NOMO-1 (cell line): ENCODE measurements at regions not wholly inside any gene's neighbourhood (a gene's known extent, or its start where the extent isn't known, plus 50 kb on each side); places are given as distances from the start of the nearest gene placed in this dataset.
"Not testable (repeated sequence)": the region's sequence is repeated elsewhere in the genome, so short reads cannot be mapped to it uniquely, and the experiment has no call there.

Source experiments
- DNase-seq, 2 experiments: peaks; one replicate each; lab custom pipeline; 2025; ENCODE audit not compliant: unreplicated experiment in 2 of 2; lab: John Stamatoyannopoulos, UW

DNA sequence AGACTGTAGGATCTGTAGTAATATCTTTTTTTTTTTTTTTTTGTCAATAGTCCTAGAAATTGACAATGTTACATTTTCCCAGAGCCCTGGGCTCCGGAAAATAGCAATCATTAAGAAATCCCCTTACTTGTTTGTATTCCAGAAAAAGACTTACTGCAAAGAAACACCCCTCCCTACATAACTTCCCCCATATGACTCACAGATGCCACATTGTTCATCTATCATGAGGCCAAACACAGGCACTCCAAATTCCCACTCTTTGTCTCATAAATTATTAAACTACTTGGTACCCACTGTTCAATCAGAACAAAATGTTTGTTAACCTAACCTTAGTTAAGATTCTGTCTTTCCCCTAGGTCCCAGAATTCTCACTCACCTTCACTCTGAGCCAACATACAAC lies 53.5 kb downstream of the TEX51 start:
- DNase-seq: no peak

DNA sequence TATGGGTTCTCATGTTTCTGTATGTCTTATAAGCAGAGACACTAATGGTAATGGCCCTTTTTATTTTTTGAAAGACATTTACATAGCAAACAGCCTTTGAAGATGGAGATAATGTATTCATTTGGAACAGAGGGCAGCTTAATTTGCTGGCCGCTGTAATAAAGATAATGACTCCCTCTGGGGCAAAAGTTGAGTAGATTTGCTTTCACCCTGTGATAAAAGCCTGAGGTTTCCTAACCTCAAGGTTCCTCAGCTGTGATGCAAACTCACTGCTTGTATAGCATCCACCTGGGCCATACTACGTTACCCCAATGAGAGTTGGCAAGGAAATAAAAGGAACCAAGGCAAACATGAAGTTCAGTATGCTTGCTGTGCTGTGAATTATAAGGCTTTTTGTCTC lies 54.8 kb downstream of the TEX51 start:
- no peak for DNase-seq

GRCh38 chr2:126954831-126955230 lies 56.1 kb downstream of the TEX51 start:
- DNase-seq: no peak

- not testable (repeated sequence) for DNase-seq
Observed at GRCh38 chr2:126956773-126957172, 58.1 kb downstream of the TEX51 start.

DNA sequence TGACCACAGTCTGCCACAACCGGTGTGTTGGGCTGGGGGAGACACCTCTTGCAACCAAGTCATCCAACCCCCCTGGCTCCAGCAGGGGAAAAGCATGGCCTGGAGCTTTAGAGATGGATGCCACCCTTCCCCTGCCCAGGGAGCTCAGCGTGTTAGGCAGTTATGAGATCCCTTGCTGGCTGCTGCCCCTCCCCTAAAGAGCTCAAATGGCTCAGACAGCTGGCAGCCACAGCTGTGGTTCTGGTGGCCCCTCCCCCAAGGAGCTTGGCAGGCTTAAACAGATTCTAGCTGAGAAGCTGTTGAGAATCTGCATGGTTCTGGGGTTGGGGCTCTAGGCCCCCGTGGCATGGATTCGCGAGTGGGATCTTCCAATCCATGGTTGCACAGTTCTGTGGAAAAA lies 64.7 kb downstream of the TEX51 start:
- no peak for DNase-seq

DNA sequence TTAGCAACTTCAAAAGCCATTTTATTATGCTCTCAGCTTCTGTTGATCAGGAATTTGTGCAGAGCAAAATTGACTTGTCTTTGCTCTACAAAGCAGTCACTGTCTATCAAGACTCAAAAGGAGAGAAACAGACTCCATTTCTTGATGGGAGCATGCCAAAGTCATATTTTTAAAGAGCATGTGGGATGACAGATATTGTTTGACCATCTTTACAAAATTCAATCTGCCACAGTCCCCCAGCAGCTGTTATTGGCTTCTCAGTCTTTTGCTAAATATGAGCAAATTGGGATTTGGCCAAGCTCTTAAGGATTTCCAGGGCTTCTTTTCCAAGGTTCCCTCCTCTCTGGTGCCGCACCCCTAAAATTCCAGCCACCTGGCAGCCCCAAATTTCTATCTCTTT lies 67.9 kb downstream of the TEX51 start:
- DNase-seq: no peak

- DNase-seq: no peak
Observed at GRCh38 chr2:126970583-126970982, 71.9 kb downstream of the TEX51 start.

DNA sequence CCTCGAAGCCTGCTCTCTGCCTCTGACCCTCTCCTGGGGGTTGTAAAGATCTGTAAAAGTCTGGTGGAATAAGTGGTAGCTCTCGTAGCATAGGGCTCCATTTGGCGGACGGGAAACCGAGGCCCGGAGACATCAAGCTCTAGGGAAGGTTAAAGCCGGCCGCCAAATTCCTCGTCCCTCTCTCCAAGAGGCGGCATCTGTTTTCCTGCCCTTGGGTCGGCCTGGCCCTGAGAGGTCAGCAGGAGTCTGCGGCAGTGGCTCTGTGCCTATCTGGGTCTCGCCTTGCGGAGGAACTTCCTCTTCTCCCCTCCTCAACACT lies 72.4 kb downstream of the TEX51 start:
- no peak for DNase-seq

- DNase-seq: peak; percentile 75 to 76
Observed at GRCh38 chr2:126971481-126972278, 73.0 kb downstream of the TEX51 start.

DNA sequence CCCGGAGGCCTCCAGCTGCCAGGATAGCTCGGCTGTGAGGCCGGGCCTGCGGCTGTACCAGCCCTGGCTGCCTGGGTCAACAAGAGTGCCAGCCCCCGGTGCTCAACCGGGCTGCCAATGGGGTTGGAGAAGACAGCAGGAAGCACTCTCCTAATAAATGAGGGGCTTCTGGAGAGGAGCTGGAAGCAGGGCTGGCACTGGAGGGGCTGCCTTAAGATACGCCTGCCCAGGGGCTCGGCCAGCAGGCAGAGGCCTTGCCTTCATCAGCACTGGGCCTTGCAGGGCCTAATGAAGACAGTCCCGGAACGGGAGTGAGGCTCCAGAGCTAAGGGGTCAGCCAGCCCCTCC lies 73.6 kb downstream of the TEX51 start:
- no peak for DNase-seq

DNA sequence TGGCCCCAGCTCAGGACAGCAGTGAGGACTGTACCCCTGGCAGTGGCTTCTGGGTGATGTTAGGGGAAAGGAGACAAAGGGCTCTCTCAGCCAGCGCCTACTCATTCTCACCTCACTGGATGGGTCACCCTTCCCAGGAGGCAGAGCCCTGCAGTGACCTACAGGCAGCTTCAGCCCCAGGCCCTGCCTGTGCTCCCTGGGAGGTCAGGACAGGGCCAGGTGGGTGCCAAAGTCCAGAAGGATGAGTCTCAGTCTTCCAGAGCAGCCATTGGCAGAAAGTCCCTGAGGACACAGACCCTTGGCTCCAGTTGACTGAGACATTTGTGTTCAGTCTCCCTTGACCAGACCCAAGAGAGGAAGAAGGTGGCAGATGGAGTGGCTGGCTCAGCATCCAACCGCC lies 75.1 kb downstream of the TEX51 start:
- DNase-seq: no peak

DNA sequence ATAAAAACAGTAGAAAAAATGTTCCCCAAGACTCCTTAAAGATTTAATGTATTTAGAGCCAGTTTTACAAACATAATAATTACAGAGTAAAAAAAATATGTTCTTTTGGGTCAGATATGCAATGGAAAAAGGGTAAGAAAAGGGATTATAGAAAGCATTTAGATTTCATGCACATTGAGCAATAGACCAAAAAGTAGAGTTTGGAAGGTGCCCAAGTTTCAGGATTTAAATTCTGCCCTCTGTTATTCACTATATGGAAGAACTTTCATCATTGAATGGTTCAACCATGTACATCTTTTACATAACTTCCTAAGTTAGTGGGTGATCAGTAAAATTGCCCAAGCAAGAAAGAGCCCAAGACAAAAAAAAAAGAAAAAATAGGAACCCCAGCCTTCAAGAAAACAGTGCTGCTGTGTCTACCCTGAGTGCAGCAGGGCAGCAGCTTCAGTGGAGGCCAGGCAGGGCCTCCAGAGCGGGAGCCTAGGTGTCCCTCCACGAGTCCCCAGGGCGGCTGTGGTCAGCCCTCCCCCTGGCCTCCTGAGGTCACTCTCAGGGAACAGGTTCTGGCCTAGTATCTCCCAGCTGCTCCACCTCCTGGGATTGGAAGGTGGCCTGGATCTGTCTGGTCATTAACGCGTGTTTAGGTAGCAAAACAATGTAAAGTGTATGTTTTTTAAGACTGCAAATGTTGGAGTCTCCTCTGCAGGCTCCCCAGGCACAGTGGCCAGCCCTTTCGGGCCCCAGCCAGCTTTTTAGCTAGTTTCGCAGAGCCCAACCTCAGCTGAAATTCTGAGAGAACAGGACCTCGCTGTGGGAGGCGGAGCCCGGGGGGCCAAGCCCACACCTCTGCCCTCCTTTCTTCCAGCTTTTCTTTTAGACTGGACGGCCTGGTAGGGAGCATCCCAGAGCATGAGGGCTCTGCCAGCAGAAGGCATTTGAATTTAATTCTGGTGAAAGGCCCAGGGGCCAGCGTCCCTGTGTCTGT lies 77.3 kb downstream of the TEX51 start:
- DNase-seq: peak in 1 of 2 experiments; percentile 1

DNA sequence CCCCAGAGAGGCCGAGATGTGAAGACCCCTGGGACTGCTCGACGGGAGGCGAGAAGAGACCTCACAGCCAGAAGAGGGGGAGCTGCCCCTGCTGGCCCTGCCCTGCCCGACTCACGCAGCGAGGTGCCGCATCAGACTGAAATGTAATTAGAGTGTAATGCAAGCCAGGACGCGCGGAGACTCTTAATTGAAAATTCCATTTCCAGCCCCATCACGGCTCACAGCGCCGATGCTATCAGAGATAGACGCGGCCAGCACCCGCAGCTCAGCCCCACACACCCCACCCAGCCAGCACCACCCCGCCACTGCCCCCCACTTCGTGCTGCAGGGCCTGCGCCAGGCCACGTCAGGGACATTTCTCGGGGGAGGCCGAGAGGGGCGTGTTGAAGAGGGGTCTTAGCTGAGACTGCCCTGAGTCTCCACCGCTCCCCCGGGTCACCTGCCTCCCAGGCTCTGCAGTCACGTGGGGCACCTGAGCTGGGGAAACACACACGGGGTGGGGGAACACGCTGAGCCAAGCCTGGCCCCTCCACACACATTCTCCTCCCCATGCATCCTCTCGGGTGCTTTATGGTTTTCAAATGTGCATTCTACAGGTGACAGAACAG lies 78.1 kb downstream of the TEX51 start:
- DNase-seq: no peak

GRCh38 chr2:126978333-126978732 lies 79.6 kb downstream of the TEX51 start:
- DNase-seq: no peak

DNA sequence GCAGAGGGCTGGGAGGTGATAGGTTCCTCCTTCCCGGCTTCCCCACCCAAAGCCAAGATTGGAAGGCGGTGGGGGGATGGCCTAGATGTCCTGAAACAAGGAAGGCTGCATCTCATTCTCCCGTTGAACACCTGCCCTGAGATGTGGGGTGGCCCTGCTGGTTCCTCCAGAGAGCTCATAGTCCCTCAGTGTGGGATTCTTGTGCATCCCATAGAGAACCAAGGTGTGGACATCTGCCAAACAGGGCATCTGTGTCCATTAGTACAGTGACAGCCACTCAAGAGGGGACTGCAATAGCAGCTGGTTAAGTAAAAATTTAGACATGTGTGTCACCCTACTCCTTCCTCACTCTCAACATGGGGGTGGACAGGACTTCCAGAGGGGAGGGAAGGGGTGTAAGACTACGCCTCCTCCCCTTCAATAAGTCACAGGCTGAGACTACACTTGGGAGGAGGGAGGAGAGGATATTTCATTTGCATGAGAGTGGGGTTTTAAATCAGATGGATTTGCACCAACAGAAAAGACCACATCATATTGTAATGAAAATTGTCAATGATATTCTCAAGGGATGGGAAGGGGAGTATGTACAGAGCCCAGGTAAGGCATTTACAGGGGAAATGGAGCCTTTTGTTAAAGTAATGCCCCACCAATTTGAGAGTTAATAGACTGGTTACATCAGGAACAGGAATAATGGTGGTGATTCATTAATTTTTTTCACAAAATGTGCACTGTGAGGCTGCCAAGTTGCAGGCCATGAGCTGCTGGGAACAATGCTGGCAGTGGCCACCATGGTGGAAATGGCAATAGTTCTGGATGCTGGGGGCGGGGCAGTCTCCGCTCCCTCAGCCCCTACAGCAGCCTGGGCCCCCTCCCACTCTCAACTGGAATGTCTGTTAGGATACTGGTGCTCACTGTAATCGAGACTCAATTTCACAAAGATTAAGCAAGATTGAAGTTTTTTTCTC lies 80.6 kb downstream of the TEX51 start:
- DNase-seq: no peak

DNA sequence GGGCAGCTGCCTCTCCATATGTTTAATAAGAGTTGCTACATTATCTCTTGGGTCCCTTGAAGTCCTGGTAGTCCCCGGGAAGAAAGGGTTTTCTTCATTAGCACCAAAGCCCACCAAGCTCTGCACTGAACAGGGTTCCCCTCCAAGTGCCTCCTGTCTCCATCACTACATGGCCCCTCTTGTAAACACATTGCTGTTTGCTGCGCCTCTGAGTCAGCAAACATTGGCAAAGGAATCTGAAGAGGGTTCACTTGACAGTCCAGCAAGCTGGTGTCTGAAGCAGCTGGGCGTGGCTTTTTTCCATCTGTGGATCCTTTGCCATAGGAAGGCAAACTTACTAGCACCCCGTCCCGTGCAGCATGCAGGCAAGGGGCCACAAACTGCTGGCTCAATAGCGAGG lies 82.8 kb downstream of the TEX51 start:
- DNase-seq: no peak

DNA sequence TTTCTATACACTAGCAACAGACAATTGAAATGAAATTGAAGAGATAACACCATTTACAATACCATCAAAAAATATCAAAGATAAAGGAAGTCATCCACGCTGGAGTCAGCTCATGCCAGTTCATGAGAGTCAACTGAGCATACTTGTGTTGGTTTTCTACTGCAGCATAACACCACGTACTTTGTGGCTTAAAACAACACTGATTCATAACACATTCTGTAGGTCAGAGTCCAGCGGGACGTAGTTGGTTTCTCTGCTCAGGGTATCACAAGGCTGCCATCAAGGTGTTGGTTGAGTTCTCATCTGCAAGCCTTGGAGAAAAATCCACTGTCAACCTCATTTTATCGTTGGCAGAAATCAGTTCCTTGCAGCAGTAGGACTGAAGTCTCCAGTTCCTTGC lies 84.2 kb downstream of the TEX51 start:
- DNase-seq: no peak

DNA sequence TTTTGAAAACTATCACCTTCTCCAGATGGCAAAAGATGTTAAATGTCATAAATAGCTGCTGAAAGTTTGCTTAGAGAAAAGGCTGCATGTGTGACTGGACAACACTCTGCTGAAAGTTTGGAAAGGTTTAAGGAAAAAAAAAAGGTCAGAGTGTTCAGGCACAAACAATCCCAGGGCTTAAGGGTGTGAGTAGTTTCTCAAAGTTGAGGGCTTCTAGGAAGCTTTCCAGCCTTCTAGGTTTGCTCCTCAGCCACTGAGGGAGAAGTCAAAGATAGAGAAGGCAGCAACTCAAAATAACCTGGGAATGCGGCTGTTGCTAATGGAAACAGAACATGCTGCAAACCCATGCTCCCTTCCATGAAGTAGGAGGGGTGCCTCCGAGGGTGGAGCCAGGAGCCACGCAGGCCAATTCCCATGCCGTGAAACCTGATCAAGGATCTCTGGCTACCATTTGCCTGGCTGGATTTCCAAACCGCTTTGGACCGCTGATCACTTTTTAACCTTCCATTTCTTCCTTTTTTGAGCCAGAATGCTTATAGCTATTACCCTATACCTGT lies 88.0 kb downstream of the TEX51 start:
- no peak for DNase-seq

- no peak for DNase-seq
Observed at GRCh38 chr2:126988482-126988881, 89.8 kb downstream of the TEX51 start.

DNA sequence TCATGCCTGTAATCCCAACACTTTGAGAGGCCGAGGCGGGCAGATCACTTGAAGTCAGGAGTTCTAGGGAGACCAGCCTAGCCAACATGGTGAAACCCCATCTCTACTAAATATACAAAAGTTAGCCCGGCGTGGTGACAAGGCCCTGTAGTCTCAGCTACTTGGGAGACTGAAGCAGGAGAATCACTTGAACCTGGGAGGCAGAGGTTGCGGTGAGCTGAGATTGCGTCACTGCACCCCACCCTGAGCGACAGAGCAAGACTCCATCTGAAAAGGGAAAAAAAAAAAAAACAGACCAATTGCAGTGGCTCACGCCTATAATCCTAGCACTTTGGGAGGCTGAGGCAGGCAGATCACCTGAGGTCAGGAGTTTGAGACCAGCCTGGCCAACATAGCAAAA lies 90.4 kb downstream of the TEX51 start:
- DNase-seq: not testable (repeated sequence)
